GM13977 (cell line): ENCODE measurements at regions not wholly inside any gene's neighbourhood (a gene's known extent, or its start where the extent isn't known, plus 50 kb on each side); places are given as distances from the start of the nearest gene placed in this dataset.
"Not testable (repeated sequence)": the region's sequence is repeated elsewhere in the genome, so short reads cannot be mapped to it uniquely, and the experiment has no call there.

Source experiments
- DNase-seq: peaks from one replicate; pipeline ENCODE4 v3.0.0; 2012; ENCODE audit warnings: low spot score
- in situ Hi-C: fragments of 300-500 bp; cut with MboI; formaldehyde crosslinking; loops from one replicate; pipeline ENCODE4 v1.12.0; 2022; ENCODE audit warnings: low sequenced_read_pairs, low pct_unique_long_range_greater_than_20kb, mixed read lengths, inconsistent platforms; ENCODE audit not compliant: unreplicated experiment
- TF ChIP-seq, protein P1 (sequence below): IDR thresholded peaks from 2 replicates; pipeline ENCODE4 v1.5.1; 2012; ENCODE audit warnings: mild to moderate bottlenecking, control low read depth; ENCODE audit not compliant: insufficient read depth; ENCODE audit errors: extremely low read depth, missing control alignments

DNA sequence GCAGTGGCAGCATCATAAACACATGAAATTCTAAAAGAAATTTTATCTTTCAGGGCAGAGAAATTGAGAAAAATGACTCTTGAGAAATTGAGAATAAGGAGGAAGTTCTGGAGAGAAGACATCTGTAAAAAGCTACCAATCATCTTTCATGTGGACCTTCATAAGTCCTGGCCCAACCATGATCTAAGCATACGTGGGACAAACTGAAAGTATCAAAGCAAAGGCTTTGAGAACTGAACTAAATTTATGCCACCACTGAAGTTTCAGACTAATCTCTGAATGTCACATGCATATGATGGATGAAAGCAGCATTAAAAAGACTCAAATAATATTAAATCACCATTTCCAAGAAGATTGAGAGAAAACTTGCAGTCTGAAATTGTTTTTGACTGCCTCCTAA, 1502.8 kb upstream of the LRRTM3 start:
- in situ Hi-C loops = no loop called here
- no peak for DNase-seq
- TF ChIP-seq, protein P1, sequence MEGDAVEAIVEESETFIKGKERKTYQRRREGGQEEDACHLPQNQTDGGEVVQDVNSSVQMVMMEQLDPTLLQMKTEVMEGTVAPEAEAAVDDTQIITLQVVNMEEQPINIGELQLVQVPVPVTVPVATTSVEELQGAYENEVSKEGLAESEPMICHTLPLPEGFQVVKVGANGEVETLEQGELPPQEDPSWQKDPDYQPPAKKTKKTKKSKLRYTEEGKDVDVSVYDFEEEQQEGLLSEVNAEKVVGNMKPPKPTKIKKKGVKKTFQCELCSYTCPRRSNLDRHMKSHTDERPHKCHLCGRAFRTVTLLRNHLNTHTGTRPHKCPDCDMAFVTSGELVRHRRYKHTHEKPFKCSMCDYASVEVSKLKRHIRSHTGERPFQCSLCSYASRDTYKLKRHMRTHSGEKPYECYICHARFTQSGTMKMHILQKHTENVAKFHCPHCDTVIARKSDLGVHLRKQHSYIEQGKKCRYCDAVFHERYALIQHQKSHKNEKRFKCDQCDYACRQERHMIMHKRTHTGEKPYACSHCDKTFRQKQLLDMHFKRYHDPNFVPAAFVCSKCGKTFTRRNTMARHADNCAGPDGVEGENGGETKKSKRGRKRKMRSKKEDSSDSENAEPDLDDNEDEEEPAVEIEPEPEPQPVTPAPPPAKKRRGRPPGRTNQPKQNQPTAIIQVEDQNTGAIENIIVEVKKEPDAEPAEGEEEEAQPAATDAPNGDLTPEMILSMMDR = no peak

DNA sequence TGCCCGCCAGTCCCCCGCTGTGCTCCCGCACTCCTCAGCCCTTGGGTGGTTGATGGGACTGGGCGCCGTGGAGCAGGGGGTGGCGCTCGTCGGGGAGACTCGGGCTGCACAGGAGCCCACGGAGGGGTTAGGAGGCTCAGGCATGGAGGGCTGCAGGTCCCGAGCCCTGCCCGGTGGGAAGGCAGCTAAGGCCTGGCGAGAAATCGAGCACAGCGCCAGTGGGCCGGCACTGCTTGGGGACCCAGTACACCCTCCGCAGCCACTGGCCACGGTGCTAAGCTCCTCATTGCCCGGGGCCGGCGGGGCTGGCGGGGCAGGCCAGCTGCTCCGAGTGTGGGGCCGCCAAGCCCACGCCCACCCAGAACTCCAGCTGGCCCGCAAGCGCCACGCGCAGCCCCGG, 1496.5 kb upstream of the LRRTM3 start:
- DNase-seq, in situ Hi-C loops: not testable (repeated sequence)

DNA sequence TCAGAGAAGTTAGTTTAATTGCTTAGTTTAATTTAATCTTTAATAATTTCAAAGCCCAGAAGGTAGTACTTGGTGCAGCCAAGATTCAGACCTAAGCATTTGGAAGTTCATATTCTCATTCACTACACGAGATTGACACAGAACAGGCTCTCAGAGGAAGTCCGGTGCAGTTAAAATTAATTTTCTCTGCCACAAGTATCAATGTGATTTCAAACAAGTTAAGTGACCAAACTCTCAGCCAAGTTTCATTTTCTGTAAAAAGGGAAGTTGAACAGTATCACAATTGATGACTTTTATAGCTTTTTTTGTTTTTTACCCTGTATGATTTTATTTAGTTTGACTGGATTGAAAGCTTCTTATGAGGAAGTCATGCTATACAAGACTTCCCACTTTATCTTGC, 1494.9 kb upstream of the LRRTM3 start:
- no peak for DNase-seq
- in situ Hi-C loops = no loop called here
- TF ChIP-seq, protein P1 = no peak

DNA sequence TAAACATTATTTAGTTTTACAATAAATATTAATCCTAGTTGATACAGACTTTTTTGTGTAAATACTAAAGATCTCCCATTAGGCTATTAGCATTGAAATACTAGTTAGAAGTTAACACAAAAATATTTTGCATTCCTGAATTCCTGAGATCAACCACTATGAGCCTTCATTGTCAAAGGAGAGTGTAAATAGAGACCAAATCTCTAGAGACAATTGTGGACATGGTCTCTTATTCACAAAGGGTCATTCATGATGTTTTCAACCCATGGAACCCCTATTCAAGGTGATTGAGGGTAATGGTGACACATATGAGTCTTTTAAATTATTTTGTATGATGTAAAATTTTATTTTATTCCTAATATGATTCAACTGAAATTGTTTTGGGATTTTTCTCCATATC, 1454.8 kb upstream of the LRRTM3 start:
- TF ChIP-seq, protein P1 = no peak
- in situ Hi-C loops = no loop called here
- no peak for DNase-seq

DNA sequence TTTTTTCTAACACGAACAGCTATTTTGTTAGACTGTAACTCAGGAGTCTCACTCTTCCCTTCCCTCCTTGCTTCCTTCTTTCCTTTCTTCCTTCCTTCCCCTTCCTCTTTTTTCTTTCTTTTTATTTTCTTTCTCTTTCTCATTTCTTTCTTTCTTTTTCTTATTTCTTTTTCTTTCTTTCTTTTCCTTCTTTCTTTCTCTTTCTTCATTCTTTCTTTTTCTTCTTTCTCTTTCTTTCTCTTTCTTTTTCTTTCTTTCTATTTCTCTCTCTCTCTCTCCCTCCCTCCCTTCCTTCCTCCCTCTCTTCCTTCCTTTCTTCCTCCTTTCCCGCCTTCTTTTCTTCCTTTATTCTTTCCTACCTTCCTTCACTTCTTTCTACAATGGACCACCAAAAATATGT, 1443.0 kb upstream of the LRRTM3 start:
- DNase-seq = no peak
- in situ Hi-C loops = no loop called here
- TF ChIP-seq, protein P1 = no peak

DNA sequence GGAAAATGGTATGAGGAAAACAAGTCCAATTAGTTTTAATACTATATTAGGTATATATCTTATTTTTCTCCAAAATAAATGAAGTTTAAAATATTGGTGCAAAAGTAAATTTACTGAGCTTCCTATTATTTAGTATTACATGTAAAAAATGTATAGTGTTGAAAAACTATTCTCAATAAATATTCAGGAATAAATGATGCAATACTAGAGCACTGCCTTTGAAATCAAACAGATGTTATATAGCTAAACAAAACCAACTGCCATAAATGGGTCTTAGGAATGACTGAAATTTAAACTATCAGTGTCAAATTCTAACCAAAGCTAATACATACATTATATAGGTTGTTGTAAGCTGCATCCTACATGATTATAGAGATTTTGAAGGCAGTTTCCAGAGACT, 1434.0 kb upstream of the LRRTM3 start:
- no peak for DNase-seq
- in situ Hi-C loops = no loop called here
- TF ChIP-seq, protein P1 = no peak

DNA sequence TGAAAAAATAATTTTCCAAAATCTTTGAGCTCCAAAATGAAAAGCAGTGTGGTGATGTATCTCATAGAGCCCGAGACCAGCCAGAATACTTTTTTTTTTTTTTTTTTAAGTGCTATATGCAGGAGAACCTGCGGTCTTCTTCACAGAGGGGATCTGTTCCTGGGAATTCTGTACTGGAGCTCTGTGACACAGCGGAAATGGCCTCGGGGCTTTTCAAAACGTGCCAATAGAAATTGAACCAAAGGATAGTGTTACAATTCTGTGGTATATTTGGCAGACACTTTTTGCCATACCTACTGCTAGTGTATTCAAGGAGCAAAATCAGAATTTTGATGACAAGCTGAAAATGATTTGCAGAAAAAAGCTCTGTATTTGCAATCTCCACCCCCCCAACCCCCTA, 1429.3 kb upstream of the LRRTM3 start:
- DNase-seq = no peak
- TF ChIP-seq, protein P1 = no peak
- in situ Hi-C loops = no loop called here
